ENCODE measurements at regions not wholly inside any gene's neighbourhood (a gene's known extent, or its start where the extent isn't known, plus 50 kb on each side); places are given as distances from the start of the nearest gene placed in this dataset.

DNA sequence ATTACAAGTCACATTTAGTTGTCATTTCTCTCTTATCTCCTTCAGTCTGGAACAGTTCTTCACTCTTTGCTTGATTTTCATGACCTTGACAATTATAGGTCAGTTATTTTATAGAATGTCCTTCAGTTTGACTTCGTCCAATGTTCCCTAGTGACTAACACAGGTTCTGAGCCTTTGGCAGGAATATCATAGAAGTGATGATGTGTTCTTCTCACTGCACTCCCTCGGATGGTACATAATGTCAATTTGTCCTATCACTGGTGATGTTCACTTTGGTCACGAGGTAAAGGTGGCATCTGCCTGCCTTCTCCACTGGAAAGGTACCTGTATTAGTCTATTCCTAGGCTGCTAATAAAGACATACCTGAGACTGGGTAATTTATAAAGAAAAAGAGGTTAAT is 126.0 kb upstream of the PTPN3 start:
- TF ChIP-seq ZFP30 (CRISPR knock-in tag; IDR thresholded peaks at IDR 0.05) (no peak), RARB (CRISPR knock-in tag; IDR thresholded peaks at IDR 0.05) (no peak), OSR1 (CRISPR knock-in tag; IDR thresholded peaks at IDR 0.05) (no peak), CSDC2 (CRISPR knock-in tag; IDR thresholded peaks at IDR 0.05) (no peak), GLIS3 (CRISPR knock-in tag; IDR thresholded peaks at IDR 0.05) (no peak), ZNF565 (CRISPR knock-in tag; conservative IDR thresholded peaks at IDR 0.05; ENCODE audit: low read depth) (no peak), BACH2 (CRISPR knock-in tag; IDR thresholded peaks at IDR 0.05; ENCODE audit: borderline replicate concordance) (no peak), TCF4 (CRISPR knock-in tag; IDR thresholded peaks at IDR 0.05; ENCODE audit: borderline replicate concordance) (no peak), ZFP3 (CRISPR knock-in tag; IDR thresholded peaks at IDR 0.05) (no peak), PPARA (CRISPR knock-in tag; IDR thresholded peaks at IDR 0.05; ENCODE audit: borderline replicate concordance) (no peak), TOX (CRISPR knock-in tag; IDR thresholded peaks at IDR 0.05; ENCODE audit: borderline replicate concordance) (no peak)
- TF ChIP-seq, protein P1, sequence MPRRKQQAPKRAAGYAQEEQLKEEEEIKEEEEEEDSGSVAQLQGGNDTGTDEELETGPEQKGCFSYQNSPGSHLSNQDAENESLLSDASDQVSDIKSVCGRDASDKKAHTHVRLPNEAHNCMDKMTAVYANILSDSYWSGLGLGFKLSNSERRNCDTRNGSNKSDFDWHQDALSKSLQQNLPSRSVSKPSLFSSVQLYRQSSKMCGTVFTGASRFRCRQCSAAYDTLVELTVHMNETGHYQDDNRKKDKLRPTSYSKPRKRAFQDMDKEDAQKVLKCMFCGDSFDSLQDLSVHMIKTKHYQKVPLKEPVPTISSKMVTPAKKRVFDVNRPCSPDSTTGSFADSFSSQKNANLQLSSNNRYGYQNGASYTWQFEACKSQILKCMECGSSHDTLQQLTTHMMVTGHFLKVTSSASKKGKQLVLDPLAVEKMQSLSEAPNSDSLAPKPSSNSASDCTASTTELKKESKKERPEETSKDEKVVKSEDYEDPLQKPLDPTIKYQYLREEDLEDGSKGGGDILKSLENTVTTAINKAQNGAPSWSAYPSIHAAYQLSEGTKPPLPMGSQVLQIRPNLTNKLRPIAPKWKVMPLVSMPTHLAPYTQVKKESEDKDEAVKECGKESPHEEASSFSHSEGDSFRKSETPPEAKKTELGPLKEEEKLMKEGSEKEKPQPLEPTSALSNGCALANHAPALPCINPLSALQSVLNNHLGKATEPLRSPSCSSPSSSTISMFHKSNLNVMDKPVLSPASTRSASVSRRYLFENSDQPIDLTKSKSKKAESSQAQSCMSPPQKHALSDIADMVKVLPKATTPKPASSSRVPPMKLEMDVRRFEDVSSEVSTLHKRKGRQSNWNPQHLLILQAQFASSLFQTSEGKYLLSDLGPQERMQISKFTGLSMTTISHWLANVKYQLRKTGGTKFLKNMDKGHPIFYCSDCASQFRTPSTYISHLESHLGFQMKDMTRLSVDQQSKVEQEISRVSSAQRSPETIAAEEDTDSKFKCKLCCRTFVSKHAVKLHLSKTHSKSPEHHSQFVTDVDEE (CRISPR knock-in tag; IDR thresholded peaks at IDR 0.05), result no peak
- TF ChIP-seq, protein P2, sequence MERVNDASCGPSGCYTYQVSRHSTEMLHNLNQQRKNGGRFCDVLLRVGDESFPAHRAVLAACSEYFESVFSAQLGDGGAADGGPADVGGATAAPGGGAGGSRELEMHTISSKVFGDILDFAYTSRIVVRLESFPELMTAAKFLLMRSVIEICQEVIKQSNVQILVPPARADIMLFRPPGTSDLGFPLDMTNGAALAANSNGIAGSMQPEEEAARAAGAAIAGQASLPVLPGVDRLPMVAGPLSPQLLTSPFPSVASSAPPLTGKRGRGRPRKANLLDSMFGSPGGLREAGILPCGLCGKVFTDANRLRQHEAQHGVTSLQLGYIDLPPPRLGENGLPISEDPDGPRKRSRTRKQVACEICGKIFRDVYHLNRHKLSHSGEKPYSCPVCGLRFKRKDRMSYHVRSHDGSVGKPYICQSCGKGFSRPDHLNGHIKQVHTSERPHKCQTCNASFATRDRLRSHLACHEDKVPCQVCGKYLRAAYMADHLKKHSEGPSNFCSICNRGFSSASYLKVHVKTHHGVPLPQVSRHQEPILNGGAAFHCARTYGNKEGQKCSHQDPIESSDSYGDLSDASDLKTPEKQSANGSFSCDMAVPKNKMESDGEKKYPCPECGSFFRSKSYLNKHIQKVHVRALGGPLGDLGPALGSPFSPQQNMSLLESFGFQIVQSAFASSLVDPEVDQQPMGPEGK (CRISPR knock-in tag; IDR thresholded peaks at IDR 0.05; ENCODE audit: borderline replicate concordance), result no peak
- TF ChIP-seq, protein P3, sequence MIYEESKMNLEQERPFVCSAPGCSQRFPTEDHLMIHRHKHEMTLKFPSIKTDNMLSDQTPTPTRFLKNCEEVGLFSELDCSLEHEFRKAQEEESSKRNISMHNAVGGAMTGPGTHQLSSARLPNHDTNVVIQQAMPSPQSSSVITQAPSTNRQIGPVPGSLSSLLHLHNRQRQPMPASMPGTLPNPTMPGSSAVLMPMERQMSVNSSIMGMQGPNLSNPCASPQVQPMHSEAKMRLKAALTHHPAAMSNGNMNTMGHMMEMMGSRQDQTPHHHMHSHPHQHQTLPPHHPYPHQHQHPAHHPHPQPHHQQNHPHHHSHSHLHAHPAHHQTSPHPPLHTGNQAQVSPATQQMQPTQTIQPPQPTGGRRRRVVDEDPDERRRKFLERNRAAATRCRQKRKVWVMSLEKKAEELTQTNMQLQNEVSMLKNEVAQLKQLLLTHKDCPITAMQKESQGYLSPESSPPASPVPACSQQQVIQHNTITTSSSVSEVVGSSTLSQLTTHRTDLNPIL (CRISPR knock-in tag; IDR thresholded peaks at IDR 0.05; ENCODE audit: low read depth), result no peak

Data from SK-N-SH treated with all-trans-retinoic acid at 6 μM for 48 hours (cell line).